ENCODE measurements at regions not wholly inside any gene's neighbourhood (a gene's known extent, or its start where the extent isn't known, plus 50 kb on each side); places are given as distances from the start of the nearest gene placed in this dataset.
"Not testable (repeated sequence)": the region's sequence is repeated elsewhere in the genome, so short reads cannot be mapped to it uniquely, and the experiment has no call there.

- no peak for TF ChIP-seq CTCF (IDR thresholded peaks at IDR 0.05; ENCODE audit: low read depth, low read length)
- Histone ChIP-seq H3K27me3 (no peaks in the 10 kb centered on the region), H3K9me3 (no peaks in the 10 kb centered on the region), H3K36me3 (no peaks in the 10 kb centered on the region), H3K4me3 (ENCODE audit: low read depth, low read length) (no peak overlapping the region), H3K4me1 (no peaks in the 10 kb centered on the region)
- DNase-seq: no peak
Observed at GRCh38 chr21:16116798-16117197, 387.0 kb downstream of the USP25 start.

GRCh38 chr21:16117331-16117730 lies 387.5 kb downstream of the USP25 start:
- no peaks in the 10 kb centered on the region for H3K9me3 ChIP-seq
- no peaks in the 10 kb centered on the region for H3K4me1 ChIP-seq
- no peak for TF ChIP-seq CTCF (IDR thresholded peaks at IDR 0.05; ENCODE audit: low read depth, low read length)
- no peaks in the 10 kb centered on the region for H3K27me3 ChIP-seq
- no peak for DNase-seq
- no peaks in the 10 kb centered on the region for H3K36me3 ChIP-seq
- no peak overlapping the region for H3K4me3 ChIP-seq (ENCODE audit: low read depth, low read length)

- no peak overlapping the region for H3K4me3 ChIP-seq (ENCODE audit: low read depth, low read length)
- no peak for DNase-seq
- no peak for TF ChIP-seq CTCF (IDR thresholded peaks at IDR 0.05; ENCODE audit: low read depth, low read length)
- H3K27me3 ChIP-seq: no peaks in the 10 kb centered on the region
- no peaks in the 10 kb centered on the region for H3K9me3 ChIP-seq
- H3K4me1 ChIP-seq: no peaks in the 10 kb centered on the region
- no peaks in the 10 kb centered on the region for H3K36me3 ChIP-seq
Observed at GRCh38 chr21:16117851-16118590, 388.2 kb downstream of the USP25 start.

- H3K4me3 ChIP-seq (ENCODE audit: low read depth, low read length): no peak overlapping the region
- H3K9me3 ChIP-seq: no peaks in the 10 kb centered on the region
- peaks cover 6% of the 10 kb centered on the region; the same call in 1 of the 2 replicates for H3K4me1 ChIP-seq
- no peaks in the 10 kb centered on the region for H3K36me3 ChIP-seq
- DNase-seq: no peak
- no peak for TF ChIP-seq CTCF (IDR thresholded peaks at IDR 0.05; ENCODE audit: low read depth, low read length)
- H3K27me3 ChIP-seq: no peaks in the 10 kb centered on the region
Observed at GRCh38 chr21:16124378-16125138, 394.8 kb downstream of the USP25 start.

- H3K4me1 ChIP-seq: peaks cover 6% of the 10 kb centered on the region; the same call in 1 of the 2 replicates
- no peak overlapping the region for H3K4me3 ChIP-seq (ENCODE audit: low read depth, low read length)
- no peak for TF ChIP-seq CTCF (IDR thresholded peaks at IDR 0.05; ENCODE audit: low read depth, low read length)
- no peaks in the 10 kb centered on the region for H3K27me3 ChIP-seq
- no peaks in the 10 kb centered on the region for H3K9me3 ChIP-seq
- no peak for DNase-seq
- no peaks in the 10 kb centered on the region for H3K36me3 ChIP-seq
Observed at GRCh38 chr21:16125274-16125673, 395.5 kb downstream of the USP25 start.

- DNase-seq: peak; percentile 11
- not testable (repeated sequence) for H3K36me3 ChIP-seq; H3K4me3 ChIP-seq (ENCODE audit: low read depth, low read length); H3K4me1 ChIP-seq; H3K27me3 ChIP-seq; H3K9me3 ChIP-seq
- peak; percentile 13; the same call in 1 of the 2 replicates for TF ChIP-seq CTCF (IDR thresholded peaks at IDR 0.05; ENCODE audit: low read depth, low read length)
Observed at GRCh38 chr21:16132453-16132852, 402.7 kb downstream of the USP25 start.
